SK-N-DZ (cell line): ENCODE measurements at regions not wholly inside any gene's neighbourhood (a gene's known extent, or its start where the extent isn't known, plus 50 kb on each side); places are given as distances from the start of the nearest gene placed in this dataset.

Experiments
- DNase-seq: peaks from one replicate; pipeline ENCODE4 v3.0.0-alpha.2; 2015; ENCODE audit warnings: low spot score

DNA sequence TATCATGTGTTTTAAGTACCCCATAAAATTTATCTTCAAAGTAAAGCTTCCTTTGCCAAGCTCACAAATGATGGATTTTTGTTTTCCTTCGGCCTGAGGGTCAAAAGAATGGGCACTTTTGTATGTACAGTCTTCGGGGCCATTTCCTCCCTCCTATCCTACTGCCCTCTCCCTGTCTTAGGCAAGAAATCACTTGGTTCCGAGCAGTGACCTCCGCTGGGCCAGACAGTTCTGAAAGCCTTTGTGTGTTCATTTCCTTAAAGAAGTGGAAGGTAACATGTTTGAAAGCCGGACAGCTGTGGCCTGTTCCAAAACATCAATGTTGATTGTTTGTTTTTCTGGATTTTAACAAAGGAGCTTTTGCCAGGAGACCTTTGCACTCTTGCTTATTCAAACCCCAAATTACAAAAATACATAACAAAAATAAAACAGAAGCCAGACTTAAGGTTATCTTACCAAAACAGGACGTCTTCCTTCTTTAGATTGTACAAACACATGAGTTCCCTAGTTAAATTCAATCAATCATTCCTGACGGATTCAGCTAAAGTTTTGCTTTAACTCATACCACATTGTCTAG is 110.6 kb upstream of the LIMCH1 start:
- DNase-seq, result no peak

DNA sequence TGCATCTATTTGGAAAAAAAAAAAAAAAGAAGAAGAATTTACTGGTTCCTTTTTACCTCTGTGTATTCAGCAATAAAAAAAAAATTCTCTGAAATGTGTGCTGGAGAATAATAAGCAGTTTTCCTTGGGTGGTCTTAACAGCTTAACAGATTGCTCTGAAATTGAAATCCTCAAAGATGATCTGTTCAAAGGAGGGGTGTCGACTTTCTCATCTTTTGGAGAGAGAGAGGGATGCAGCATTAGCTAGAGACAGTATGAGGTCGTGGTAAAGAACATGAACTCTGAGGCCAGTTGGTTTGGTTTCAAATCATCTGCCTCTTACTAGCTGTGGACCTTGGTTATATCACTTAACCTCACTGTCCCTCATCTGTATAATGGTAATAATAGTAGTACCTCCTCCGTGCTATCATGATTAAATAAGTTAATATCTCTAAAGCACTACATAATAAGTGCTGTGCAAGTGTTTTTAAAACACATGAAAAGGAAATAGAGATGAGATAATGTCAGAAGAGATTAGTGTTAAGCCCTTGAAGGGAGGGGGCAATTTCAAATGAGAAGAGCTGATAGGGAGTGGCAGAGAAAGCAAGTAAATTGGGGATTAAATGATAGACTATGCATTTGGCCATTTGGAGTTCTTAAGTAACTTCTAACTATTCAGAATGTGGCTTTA is 109.9 kb upstream of the LIMCH1 start:
- peak; percentile 15 for DNase-seq

DNA sequence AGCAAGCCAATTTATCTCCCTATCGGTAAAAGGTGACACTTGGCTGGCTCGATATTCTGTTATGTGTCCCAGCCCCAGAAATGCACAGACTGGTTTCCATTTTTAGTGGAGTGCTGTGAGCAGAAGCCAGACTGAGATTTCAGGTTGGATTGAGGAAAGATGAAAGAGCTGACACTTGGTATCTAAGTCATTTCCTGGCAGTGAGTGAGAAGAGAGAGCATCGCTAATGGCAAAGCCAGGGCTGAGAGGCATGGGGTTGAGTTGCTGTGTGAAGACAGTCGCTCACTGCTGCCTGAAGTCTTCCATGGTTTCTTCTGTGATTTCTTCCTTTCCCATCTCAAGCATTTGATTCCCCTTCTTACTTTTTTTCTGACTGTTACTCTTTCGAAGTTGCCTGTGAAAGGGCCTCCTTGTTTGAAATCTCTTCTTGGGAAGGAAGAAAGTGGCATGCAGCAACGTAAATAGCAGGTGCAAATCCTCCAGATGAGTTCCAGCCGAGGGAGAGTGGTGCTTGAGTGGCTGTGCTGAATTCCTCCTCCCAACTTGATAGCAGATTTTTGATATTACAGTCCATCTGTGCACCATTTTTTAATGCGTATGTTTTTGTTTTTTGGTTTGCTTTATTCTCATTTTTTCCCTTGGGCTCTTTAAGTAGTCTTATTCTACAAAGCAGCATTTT is 109.2 kb upstream of the LIMCH1 start:
- no peak for DNase-seq

DNA sequence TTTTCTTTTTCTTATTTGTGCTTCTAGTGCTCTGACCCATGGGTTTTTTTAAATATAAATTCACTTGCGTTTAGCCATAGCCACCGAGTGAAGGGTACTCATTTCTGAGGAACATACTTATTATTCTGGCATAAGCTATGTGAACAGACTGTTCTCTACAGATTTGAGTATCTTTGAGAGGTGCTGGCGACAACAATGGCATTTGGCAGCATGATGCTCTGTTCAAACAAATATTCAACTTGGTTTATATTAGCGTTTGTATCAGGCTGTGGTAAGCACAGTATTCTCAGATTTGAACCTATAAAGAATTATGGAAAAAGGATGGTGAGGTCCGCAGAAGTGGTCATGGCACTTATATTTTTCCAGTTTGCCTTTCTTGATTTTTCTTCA is 108.7 kb upstream of the LIMCH1 start:
- DNase-seq, result no peak

DNA sequence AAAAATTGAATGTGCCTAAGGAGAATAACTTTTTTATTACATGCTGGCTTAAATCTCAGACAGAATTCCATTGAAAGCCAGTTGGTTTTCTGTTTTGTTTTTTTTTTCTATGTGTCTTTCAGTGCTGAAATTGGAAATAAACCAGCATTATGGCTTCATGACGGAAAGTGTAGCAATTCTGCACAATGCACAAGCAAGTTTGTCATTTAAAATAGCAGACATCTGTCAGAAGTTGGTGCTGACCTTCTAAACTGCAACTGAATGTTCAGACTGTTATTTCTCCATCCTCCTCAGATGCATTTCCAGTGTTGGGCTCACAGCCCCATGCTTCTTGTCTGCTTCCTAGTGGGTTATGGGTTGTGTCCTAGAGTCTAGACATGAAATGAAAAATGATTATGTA is 107.2 kb upstream of the LIMCH1 start:
- DNase-seq, result no peak

DNA sequence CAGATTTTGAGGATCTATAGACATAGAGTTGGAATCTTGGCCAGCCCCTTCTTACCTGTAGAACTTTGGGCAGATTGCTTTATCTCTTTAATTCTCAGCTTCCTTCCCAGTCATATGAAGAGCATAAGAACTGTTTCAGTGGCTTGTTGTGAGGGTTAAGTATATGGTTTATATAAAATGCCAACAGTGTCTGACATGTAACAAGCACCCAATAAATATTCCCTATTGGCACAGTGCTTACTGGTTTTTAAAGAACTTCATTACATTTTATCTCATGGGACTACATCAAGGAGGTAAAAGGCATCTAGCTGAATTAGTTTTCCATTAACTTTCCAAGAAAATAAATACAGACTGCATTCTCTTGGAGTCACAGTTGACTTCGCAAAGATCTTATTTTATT is 106.7 kb upstream of the LIMCH1 start:
- DNase-seq, result no peak

DNA sequence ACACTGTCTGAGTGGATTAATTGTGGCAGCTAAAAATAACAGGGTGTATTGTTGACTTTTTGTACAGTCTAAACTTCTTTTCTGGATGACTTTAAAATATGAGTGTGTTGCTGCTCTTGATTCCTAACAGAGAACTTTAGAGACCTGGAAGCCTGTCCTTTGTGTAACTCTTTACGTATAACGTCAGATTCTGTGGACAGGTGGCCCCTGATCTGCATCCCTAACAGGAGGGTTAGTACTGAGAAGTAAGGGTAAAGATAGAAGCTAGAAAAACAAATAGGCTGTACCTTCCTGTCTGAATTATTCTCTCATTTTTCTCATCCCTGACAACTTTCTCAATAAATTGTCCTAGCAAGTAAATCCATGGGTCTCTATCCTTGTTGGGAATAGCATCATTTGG is 105.7 kb upstream of the LIMCH1 start:
- no peak for DNase-seq

DNA sequence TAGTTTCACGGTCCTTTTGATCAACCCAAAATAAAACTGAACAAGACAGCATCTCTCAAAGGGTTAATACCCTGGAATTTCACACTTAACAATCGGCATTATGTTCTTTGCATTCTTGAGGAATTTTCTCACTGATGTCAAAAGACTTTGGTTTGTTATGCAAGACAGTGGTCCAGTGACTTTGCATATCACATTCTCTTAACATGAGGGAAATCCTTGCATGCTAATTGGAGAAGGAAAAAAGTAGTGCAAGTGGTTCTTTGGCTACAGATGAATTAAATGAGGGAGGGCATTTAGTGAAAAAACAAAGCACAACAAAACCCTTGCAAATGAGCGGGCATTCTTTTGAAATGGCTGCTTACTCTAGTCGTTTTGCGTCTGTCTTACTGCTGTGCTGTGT is 105.1 kb upstream of the LIMCH1 start:
- no peak for DNase-seq

DNA sequence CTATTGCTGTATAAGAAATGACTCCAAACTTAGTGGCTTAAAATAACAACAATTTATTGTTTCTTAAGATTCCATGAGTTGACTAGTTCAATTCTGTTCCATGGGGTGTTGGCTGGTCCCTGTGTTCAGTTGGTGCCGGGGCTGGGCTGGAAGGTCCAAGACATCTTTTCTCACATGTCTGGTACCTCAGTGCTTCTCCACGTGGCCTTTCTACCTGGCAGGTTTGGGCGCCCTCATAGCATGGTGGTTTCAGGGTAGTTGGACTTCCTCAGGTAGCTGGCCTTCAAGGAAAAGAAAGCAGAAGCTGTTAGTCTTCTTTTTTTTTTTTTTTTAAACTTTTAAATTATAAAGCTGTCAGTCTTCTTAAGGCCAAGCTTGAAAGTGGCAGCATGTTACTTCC is 104.6 kb upstream of the LIMCH1 start:
- no peak for DNase-seq

DNA sequence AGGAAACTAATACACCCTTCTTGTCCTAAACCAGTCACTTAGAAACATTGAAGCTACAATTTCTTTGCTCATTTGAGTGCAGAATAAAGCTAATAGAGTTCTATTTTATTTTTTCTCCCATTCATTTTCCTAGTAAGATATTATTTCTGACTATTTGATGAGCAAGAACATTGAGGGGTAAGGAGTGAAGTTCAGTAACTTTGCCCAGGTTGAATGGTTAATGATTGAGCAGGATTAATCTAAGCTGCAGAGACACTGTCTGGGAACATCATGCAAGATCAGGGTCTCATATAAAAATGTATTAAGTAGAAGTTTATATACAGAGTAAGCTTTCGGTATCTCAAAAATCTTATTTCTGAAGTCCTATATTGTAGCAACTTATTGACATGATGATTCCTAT is 102.4 kb upstream of the LIMCH1 start:
- no peak for DNase-seq

DNA sequence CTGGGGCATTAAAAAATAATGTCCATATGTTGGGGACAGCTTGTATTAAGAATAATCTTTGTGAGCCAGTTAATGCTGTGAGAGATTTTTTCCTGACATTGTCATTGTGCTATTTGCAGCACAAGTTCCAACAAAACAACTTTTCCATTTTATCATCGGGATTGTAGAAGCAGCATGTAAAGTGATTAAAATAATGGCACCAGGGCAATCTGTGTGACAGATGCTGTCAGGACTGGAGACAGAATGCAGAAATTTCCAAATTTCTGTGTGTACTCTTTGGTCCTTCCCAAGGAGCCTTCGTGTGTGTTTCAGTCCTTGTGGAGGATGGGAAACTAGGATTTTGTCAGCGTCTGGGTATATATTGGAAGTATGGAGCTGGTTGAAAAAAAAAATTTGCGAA is 101.5 kb upstream of the LIMCH1 start:
- no peak for DNase-seq

DNA sequence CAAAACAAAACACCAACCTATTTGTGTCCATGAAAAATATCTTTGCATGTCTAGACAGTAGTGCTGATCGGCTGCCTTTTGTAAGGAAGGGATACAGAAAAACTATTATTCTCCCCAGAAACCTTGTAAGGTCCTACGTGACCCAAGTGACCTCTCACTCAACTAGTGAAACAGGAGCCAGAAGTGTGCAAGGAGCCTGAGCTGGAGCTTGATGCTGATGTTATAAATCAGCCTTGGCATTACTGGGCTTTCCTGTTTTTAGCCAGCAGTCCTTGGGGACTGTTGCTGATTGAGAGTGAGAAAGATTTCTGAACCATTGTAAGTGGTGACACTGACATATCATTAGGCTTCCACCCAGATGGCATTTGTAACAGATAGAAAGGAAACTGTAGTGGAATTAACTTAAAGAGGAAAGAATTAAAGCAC is 100.8 kb upstream of the LIMCH1 start:
- DNase-seq, result peak; percentile 15

DNA sequence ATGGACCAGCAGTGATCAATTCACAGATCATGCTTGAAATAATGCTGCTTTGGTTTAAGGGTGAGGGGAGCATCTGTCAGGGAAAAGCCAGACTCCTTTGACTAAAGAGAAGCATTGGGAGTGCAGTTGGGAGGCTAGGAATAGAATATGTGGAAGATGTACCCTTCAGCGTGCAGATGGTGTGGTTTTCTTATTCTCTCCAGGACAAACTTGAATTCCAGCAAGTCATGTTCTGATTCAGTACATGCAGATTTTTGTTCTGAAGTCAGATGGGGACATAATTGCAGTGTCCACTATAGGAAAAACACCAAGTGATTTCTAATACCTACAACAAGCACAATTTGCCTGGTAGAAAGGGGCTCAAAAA is 99.0 kb upstream of the LIMCH1 start:
- no peak for DNase-seq

DNA sequence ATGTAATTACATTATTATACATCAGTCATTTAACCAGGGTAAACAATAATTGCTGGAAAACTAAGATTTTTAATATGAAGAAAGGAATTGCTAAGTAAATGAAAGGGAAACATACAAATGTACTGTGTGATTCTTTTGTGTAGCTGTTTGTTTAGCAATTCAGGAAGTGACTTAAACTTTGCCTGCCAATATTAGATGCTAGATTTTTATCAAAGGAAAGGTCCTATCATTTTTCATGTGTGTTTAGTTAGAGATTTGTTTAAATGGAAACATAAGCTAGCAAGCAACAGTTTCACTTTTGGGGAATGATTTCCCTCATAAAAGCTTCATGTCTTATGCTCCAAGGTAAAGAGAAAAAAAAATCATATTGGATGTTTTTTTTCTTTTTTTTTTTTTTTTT is 95.1 kb upstream of the LIMCH1 start:
- DNase-seq, result no peak

DNA sequence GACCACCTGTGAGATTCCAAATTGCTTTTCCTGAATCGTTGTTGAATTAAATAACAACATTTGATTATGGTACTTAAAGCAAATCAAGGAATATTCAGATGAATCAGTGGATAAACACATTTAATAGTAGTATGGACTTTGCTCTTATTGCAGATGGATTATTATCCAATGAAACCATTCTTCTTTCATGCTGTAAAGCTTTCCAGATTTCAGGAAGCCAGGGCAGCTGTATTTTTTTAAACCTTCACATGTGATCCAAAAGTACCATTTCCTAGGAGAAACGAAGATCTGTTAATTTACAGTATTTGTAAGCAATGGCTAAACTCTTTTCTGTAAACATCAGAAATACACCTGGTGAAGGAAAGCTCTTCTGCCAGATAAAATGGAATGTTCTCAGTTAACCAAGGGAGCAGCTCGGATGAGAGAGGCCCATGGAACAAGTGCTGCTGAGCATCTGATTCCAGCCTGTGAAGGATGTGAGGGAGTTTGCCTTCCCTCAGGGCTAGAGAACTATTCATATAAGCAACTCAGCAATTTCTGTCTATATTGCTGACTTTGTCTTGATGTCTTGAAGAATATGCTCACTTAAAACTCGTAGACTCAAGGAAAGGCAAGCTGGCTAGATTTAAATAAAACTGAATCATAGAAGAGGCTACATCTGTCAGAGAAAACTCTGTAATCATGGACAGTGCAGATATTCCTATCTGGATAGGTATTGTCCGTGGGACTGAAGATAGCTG is 94.4 kb upstream of the LIMCH1 start:
- DNase-seq, result no peak

DNA sequence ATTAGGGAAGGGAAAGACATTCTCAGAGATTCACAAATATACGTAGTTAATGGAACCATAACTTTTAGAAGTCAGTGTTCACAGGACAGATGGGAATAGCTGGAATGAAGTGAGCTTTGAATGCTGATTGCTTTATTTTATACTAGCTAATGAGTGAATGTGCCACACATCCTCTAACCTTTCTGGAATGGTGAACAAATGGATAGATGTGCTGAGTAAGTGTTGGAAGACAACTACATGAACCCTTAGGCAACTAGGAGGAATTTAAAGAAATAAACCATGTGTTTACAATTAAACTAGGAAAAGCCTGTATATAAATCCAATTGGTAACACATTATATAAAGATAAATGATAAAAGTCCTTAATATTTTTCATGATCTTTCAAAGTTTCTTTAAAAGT is 91.6 kb upstream of the LIMCH1 start:
- DNase-seq, result no peak

DNA sequence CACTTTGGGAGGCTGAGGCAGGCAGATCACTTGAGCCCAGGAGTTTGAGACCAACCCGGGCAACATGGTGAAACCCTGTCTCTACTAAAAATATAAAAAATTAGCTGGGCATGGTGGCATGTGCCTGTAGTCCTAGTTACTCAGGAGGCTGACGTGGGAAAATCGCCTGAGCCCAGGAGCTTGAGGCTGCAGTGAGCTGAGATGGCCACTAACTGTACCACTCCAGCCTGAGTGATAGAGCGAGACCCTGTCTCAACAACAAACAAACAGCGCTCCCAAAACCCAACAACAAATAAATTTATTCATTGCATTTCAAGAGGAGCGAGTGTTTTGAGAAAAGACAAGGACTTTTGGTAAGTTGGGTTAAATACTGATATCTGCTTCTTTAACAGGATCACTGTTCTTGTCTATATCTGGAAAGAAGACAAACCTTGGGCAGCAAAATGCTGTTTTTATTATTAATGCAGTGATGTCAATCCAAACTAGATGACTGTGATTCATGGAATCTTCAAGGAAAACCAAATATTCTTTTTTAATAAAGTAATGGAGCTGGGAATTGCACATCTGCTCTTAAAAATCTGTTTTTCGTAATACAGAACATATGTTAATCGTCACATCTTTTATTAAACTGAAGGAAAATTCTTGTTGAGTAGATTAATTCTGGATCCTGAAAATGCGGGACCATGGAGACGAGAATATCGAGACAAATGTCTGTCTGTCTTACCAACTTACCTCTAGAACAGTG is 90.8 kb upstream of the LIMCH1 start:
- no peak for DNase-seq

DNA sequence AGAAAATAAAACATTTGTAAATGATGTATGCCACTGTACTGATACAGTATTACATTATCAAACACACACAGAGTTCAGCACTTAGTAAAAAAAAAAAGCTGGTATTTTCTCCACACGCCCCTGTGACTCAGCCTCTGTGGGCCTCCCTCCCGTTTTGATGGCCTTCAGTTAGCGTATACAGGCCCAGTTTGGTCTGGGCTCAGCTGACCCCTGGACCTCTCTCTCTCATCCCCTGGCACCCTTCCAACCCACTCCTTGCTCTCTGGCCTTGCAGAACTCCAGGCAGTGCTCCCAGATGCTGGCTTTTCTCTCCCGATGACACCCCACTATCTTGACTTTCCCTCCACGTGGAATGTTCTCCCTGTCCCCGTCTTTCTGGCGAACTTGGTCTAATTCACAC is 89.0 kb upstream of the LIMCH1 start:
- DNase-seq, result no peak

DNA sequence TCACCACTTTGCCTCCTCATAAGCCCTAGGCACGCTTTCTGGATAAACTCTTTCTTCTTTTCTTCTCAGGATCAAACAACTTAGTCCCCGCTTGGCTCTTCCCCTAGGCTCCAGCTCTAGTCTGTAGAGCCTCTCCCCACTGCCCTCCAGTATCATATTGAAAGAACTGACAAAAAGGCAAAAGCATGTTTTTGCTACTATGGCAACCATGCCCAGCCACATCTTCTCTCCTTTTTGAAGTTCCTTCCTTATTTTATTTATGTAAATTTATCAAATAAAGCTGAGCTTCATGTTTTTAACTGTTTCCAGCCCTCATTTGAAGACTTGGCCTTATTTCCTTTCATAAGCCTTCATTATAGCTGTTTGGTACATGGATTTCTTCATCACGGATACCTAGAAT is 86.0 kb upstream of the LIMCH1 start:
- DNase-seq, result no peak

DNA sequence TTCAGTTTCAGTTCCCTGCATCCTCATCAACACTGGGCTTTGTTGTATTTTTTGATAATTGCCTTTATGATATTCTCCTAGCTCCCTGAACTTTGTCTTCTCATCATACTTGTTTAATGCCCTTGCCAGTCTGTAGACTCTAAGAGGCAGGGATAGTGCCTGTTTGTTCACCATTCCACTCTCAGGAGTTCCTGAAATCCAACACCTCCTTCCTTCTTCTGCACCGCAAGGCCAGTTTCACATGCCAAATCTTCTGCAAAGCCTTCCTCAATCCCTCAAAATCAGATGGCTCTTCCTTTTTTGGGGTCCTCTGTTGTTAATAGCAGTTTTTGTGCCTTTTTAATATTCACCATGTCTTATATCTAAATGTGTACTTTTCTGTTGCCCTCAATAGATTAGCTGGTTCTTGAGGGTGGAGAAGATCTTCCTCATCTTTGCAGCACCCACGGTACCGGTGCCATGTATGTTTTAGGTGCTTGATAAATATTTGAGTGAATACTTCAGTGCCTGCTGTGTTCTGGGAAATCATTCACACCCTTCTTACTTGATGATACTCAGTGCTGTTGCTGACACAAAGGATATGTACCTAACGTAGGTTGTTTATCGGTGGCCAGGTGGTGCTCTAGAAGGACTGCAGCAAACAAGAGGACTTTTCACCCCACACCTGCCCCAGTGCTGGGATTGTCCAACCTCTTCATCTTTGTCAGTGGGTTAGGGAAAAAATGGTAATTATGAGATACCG is 85.3 kb upstream of the LIMCH1 start:
- DNase-seq, result no peak

DNA sequence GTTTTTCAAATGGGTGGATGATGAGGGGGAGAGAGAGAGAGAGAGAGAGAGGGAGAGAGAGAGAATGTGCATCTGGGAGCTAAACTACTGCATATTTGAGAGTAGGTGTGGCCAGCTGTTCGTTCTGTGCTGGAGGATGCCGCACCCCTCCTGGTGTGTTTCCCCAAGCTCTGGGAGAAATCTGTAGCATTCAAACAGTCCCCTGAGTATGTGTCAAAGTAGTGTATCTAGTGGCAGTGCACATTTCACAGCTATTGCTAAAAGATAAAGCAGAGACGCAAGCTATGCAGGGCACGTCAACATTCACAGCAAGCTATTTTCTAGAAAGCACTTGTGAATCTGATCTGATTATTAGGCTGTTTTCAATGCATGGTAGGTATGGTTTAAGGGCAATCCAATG is 83.5 kb upstream of the LIMCH1 start:
- no peak for DNase-seq
